ENCODE measurements at regions not wholly inside any gene's neighbourhood (a gene's known extent, or its start where the extent isn't known, plus 50 kb on each side); places are given as distances from the start of the nearest gene placed in this dataset.

DNA sequence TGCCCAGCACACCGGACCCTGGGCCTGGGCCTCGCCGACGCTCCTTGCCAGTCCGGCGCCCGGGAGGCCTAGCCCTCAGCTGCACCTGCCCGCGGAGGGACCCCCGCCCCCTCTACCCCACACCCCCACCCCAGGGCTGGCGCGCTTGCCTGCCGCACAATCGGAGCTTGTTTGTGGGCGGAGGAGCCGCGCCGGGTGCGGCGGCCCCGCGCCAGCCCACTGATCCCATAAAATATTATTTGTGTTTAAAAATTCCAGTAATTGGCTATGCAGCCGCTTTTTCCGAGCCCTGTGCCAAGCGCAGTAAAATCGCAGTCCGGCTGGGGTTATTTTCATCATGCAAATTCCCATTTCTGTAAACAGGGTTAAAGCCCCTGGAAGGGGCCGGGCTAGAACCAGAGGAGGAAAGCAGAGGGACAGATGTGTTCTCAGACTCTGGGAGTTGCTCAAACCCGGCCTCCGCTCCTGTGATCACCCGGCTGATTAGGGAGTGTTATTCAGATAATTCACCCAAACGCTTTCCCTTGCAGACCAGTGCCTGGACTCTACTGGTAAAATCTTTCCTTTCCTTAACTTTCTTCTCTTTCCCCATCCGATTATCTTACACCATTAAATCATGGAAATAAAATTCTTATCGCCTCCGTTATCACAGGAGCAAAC is 93.1 kb downstream of the NCR2 start:
- peaks cover 4 to 23% of the 10 kb centered on the region in 2 donors for H3K4me1 ChIP-seq (ENCODE audit: control insufficient read depth in 2 of 2, insufficient read depth in 1 of 2, low read depth in 1 of 2, low read length in 2 of 2)
- H3K23ac ChIP-seq (ENCODE audit: low read depth, low read length, poor library complexity): no peak overlapping the region
- no peak overlapping the region for H2BK120ac ChIP-seq (ENCODE audit: low read depth, low read length)
- H3K79me1 ChIP-seq (ENCODE audit: low read depth, low read length): no peaks in the 10 kb centered on the region
- no peak overlapping the region for H2BK5ac ChIP-seq (ENCODE audit: low read length)
- H3K4me2 ChIP-seq (ENCODE audit: insufficient read depth, low read length, poor library complexity, severe bottlenecking): peak overlapping the region; percentile 86
- peak overlapping the region; percentile 86 for H3K18ac ChIP-seq (ENCODE audit: low read length)
- H2BK12ac ChIP-seq (ENCODE audit: low read length): peak overlapping the region; percentile 46
- no peaks in the 10 kb centered on the region for H3K36me3 ChIP-seq (replicated peaks in 1 of 2; ENCODE audit: control insufficient read depth in 2 of 2, insufficient read depth in 2 of 2, low read length in 2 of 2)
- H4K8ac ChIP-seq (ENCODE audit: low read depth, low read length): no peak overlapping the region
- no peak overlapping the region for H3K4ac ChIP-seq (ENCODE audit: low read length)
- H3K14ac ChIP-seq (ENCODE audit: low read length): no peak overlapping the region
- H3K4me3 ChIP-seq (ENCODE audit: low read length in 2 of 2): peak overlapping the region; percentile 20 to 71
- no peak overlapping the region for H2BK15ac ChIP-seq (ENCODE audit: low read length)
- no peak overlapping the region for H2AK5ac ChIP-seq (ENCODE audit: low read depth, low read length)
- H4K91ac ChIP-seq (ENCODE audit: low read depth, low read length, poor library complexity): no peak overlapping the region
- no peak for DNase-seq (ENCODE audit: low spot score)
- H3K27me3 ChIP-seq (ENCODE audit: control insufficient read depth in 3 of 3, insufficient read depth in 3 of 3, low read depth in 1 of 3, low read length in 3 of 3): peaks cover 7 to 76% (median 54%) of the 10 kb centered on the region in 3 experiments
- peak overlapping the region; percentile 85 for H2AFZ ChIP-seq (ENCODE audit: low read length)
- no peak overlapping the region for H3K27ac ChIP-seq (replicated peaks; ENCODE audit: low read length)
- WGBS, 2 donors (ENCODE audit: extremely low coverage in 2 of 2, insufficient read length in 2 of 2, insufficient replicate concordance in 1 of 2): no CpG with 5 or more reads among the region's 35 CpGs
- no peak overlapping the region for H3K9ac ChIP-seq (ENCODE audit: low read depth, low read length, poor library complexity)
- peaks cover 0 to 3% of the 10 kb centered on the region in 2 donors for H3K9me3 ChIP-seq (replicated peaks in 1 of 2; ENCODE audit: control insufficient read depth in 2 of 2, insufficient read depth in 1 of 2, low read depth in 1 of 2, low read length in 2 of 2)

DNA sequence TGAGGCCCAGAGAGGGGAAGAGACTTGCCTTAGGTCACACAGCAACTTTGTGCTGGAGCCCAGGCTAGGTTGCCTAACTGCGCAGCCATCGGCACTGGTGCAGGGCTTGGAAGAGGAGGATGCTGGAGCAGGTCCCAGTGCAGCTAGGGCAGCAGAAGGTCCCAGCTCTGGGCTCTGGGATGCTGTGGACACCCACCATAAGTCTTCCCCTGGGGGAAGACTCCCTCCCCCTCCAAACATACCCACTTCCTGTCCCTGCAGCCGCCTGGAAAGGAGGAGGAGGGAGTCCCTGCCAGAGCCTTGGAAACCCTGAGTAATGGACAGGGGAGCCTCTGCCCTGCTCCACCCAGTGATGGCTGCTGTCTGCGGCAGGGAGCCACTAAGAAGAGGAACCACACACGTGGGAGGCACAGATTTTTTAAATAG is 93.6 kb downstream of the NCR2 start:
- Histone ChIP-seq H2BK5ac (ENCODE audit: low read length) (no peak overlapping the region), H2BK15ac (ENCODE audit: low read length) (no peak overlapping the region), H3K4me1 (ENCODE audit: control insufficient read depth in 2 of 2, insufficient read depth in 1 of 2, low read depth in 1 of 2, low read length in 2 of 2) (peaks cover 4 to 23% of the 10 kb centered on the region in 2 donors), H3K4me2 (ENCODE audit: insufficient read depth, low read length, poor library complexity, severe bottlenecking) (no peak overlapping the region), H3K23ac (ENCODE audit: low read depth, low read length, poor library complexity) (no peak overlapping the region), H3K14ac (ENCODE audit: low read length) (no peak overlapping the region), H3K18ac (ENCODE audit: low read length) (peak overlapping the region; percentile 20), H3K27ac (replicated peaks; ENCODE audit: low read length) (no peak overlapping the region), H4K8ac (ENCODE audit: low read depth, low read length) (no peak overlapping the region), H3K4ac (ENCODE audit: low read length) (no peak overlapping the region), H2BK120ac (ENCODE audit: low read depth, low read length) (no peak overlapping the region), H3K9ac (ENCODE audit: low read depth, low read length, poor library complexity) (no peak overlapping the region), H2BK12ac (ENCODE audit: low read length) (no peak overlapping the region), H3K36me3 (replicated peaks in 1 of 2; ENCODE audit: control insufficient read depth in 2 of 2, insufficient read depth in 2 of 2, low read length in 2 of 2) (no peaks in the 10 kb centered on the region), H4K91ac (ENCODE audit: low read depth, low read length, poor library complexity) (no peak overlapping the region), H3K79me1 (ENCODE audit: low read depth, low read length) (no peaks in the 10 kb centered on the region), H2AK5ac (ENCODE audit: low read depth, low read length) (no peak overlapping the region), H2AFZ (ENCODE audit: low read length) (no peak overlapping the region), H3K27me3 (ENCODE audit: control insufficient read depth in 3 of 3, insufficient read depth in 3 of 3, low read depth in 1 of 3, low read length in 3 of 3) (peaks cover 7 to 71% (median 54%) of the 10 kb centered on the region in 3 experiments), H3K9me3 (replicated peaks in 1 of 2; ENCODE audit: control insufficient read depth in 2 of 2, insufficient read depth in 1 of 2, low read depth in 1 of 2, low read length in 2 of 2) (peaks cover 0 to 3% of the 10 kb centered on the region in 2 donors), H3K4me3 (ENCODE audit: low read length in 2 of 2) (no peak overlapping the region)
- DNase-seq (ENCODE audit: low spot score): no peak
- no CpG with 5 or more reads among the region's 5 CpGs for WGBS, 2 donors (ENCODE audit: extremely low coverage in 2 of 2, insufficient read length in 2 of 2, insufficient replicate concordance in 1 of 2)

DNA sequence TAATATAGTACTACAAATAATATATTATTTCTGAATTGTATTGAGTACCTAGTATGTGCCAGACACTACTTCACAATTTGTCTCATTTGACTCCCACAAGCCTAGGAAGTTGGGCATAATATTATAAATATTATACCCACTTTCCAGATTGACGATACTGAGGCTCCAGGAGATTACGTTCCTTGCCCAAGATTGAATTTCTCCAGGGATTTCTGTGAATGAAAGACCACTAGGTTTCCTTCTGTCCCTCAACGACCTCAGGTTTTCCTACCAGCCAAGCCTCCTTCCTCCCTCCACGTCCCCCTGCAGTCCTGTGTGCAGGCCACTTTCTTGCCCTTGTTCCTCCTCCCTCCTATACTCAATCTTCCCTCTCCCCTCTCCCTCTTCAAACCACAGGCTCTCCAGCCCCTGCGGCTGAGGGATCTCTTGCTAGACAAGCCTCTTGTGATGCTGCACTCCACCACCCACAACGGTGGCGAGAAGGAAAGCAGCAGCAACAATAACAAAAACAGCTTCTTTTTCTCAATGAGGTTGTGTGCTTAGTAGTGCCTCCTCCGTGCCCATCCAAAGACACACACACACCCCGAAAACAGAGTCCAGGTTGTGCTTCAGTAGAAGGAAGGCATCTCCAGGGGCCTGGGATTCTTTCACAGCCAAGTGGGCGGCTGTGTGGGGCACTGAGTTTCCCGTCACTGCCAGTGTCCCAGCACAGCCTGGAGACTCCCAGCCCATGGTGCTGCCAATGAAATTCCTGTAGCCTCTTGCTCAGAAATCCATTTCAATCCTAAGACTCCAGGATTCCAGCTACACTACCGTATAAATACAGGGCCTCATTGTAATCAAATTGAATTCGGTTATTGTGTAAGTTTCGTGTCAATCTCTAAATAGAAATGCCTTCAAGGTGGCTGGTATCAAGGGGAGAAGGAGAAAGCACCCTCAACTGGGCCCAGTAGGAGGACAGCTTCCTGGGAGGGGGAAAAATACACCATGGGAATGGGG is 94.4 kb downstream of the NCR2 start:
- Histone ChIP-seq H2BK12ac (ENCODE audit: low read length) (peak overlapping the region; percentile 33), H3K4me3 (ENCODE audit: low read length in 2 of 2) (no peak overlapping the region), H2AFZ (ENCODE audit: low read length) (no peak overlapping the region), H3K14ac (ENCODE audit: low read length) (no peak overlapping the region), H2BK5ac (ENCODE audit: low read length) (no peak overlapping the region), H3K4ac (ENCODE audit: low read length) (no peak overlapping the region), H3K9ac (ENCODE audit: low read depth, low read length, poor library complexity) (peak overlapping the region; percentile 38), H3K18ac (ENCODE audit: low read length) (peak overlapping the region; percentile 55), H3K4me1 (ENCODE audit: control insufficient read depth in 2 of 2, insufficient read depth in 1 of 2, low read depth in 1 of 2, low read length in 2 of 2) (peaks cover 4 to 23% of the 10 kb centered on the region in 2 donors), H3K9me3 (replicated peaks in 1 of 2; ENCODE audit: control insufficient read depth in 2 of 2, insufficient read depth in 1 of 2, low read depth in 1 of 2, low read length in 2 of 2) (peaks cover 0 to 3% of the 10 kb centered on the region in 2 donors), H4K8ac (ENCODE audit: low read depth, low read length) (no peak overlapping the region), H3K36me3 (replicated peaks in 1 of 2; ENCODE audit: control insufficient read depth in 2 of 2, insufficient read depth in 2 of 2, low read length in 2 of 2) (no peaks in the 10 kb centered on the region), H2BK120ac (ENCODE audit: low read depth, low read length) (no peak overlapping the region), H3K27ac (replicated peaks; ENCODE audit: low read length) (no peak overlapping the region), H3K79me1 (ENCODE audit: low read depth, low read length) (no peaks in the 10 kb centered on the region), H2BK15ac (ENCODE audit: low read length) (no peak overlapping the region), H3K27me3 (ENCODE audit: control insufficient read depth in 3 of 3, insufficient read depth in 3 of 3, low read depth in 1 of 3, low read length in 3 of 3) (peaks cover 7 to 68% (median 54%) of the 10 kb centered on the region in 3 experiments), H2AK5ac (ENCODE audit: low read depth, low read length) (peak overlapping the region; percentile 27), H4K91ac (ENCODE audit: low read depth, low read length, poor library complexity) (no peak overlapping the region), H3K23ac (ENCODE audit: low read depth, low read length, poor library complexity) (no peak overlapping the region), H3K4me2 (ENCODE audit: insufficient read depth, low read length, poor library complexity, severe bottlenecking) (no peak overlapping the region)
- no CpG with 5 or more reads among the region's 14 CpGs for WGBS, 2 donors (ENCODE audit: extremely low coverage in 2 of 2, insufficient read length in 2 of 2, insufficient replicate concordance in 1 of 2)
- DNase-seq (ENCODE audit: low spot score): no peak

DNA sequence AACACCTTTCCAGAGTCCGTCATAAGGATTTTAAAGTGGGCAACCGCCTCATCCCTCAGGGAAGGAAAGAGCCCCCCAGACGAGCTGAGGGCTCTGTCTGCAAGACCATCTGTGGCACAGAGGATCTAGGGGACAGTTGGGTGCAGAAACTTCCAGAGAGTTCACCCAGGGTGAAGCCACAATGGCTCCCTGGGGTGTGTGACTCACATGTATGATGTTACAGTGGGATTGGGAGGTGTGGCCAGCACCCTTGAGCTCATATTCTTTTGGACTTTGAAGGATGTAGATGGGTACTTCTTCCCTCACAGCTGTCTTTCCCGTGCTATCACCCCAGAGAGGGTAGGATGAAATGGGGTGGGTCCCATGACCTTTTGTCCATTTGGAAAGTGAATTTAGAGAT is 95.5 kb downstream of the NCR2 start:
- no CpG with 5 or more reads among the region's 4 CpGs for WGBS, 2 donors (ENCODE audit: extremely low coverage in 2 of 2, insufficient read length in 2 of 2, insufficient replicate concordance in 1 of 2)
- Histone ChIP-seq H3K18ac (ENCODE audit: low read length) (peak overlapping the region; percentile 5), H3K27ac (replicated peaks; ENCODE audit: low read length) (no peak overlapping the region), H3K23ac (ENCODE audit: low read depth, low read length, poor library complexity) (no peak overlapping the region), H2BK120ac (ENCODE audit: low read depth, low read length) (no peak overlapping the region), H3K4me1 (ENCODE audit: control insufficient read depth in 2 of 2, insufficient read depth in 1 of 2, low read depth in 1 of 2, low read length in 2 of 2) (peaks cover 4 to 22% of the 10 kb centered on the region in 2 donors), H2BK5ac (ENCODE audit: low read length) (no peak overlapping the region), H3K79me1 (ENCODE audit: low read depth, low read length) (no peaks in the 10 kb centered on the region), H3K14ac (ENCODE audit: low read length) (no peak overlapping the region), H3K4me2 (ENCODE audit: insufficient read depth, low read length, poor library complexity, severe bottlenecking) (no peak overlapping the region), H3K27me3 (ENCODE audit: control insufficient read depth in 3 of 3, insufficient read depth in 3 of 3, low read depth in 1 of 3, low read length in 3 of 3) (peaks cover 5 to 61% (median 45%) of the 10 kb centered on the region in 3 experiments), H3K36me3 (replicated peaks in 1 of 2; ENCODE audit: control insufficient read depth in 2 of 2, insufficient read depth in 2 of 2, low read length in 2 of 2) (no peaks in the 10 kb centered on the region), H2BK15ac (ENCODE audit: low read length) (peak overlapping the region; percentile 46), H2AK5ac (ENCODE audit: low read depth, low read length) (peak overlapping the region; percentile 40), H3K4ac (ENCODE audit: low read length) (no peak overlapping the region), H3K9ac (ENCODE audit: low read depth, low read length, poor library complexity) (no peak overlapping the region), H2BK12ac (ENCODE audit: low read length) (no peak overlapping the region), H3K4me3 (ENCODE audit: low read length in 2 of 2) (no peak overlapping the region), H4K8ac (ENCODE audit: low read depth, low read length) (no peak overlapping the region), H2AFZ (ENCODE audit: low read length) (no peak overlapping the region), H3K9me3 (replicated peaks in 1 of 2; ENCODE audit: control insufficient read depth in 2 of 2, insufficient read depth in 1 of 2, low read depth in 1 of 2, low read length in 2 of 2) (no peaks in the 10 kb centered on the region), H4K91ac (ENCODE audit: low read depth, low read length, poor library complexity) (no peak overlapping the region)
- no peak for DNase-seq (ENCODE audit: low spot score)

Measured in neuronal stem cell (in vitro differentiated cells).